Neural crest cell (in vitro differentiated cells): ENCODE measurements at regions not wholly inside any gene's neighbourhood (a gene's known extent, or its start where the extent isn't known, plus 50 kb on each side); places are given as distances from the start of the nearest gene placed in this dataset.

Experiments used
- DNase-seq: peaks from one replicate; pipeline ENCODE4 v3.0.0; 2021; ENCODE audit warnings: low read depth, mixed read lengths, low spot score
- H3K27ac Mint-ChIP-seq: one replicate; pipeline ENCODE4 v1.8.0; 2021; ENCODE audit warnings: mild to moderate bottlenecking, mixed read lengths; ENCODE audit not compliant: unreplicated experiment
- H3K27me3 Mint-ChIP-seq: 2 replicates; pipeline ENCODE4 v1.8.0; 2021; ENCODE audit warnings: low read depth, mild to moderate bottlenecking, mixed read lengths
- H3K36me3 Mint-ChIP-seq: 2 replicates; pipeline ENCODE4 v1.8.0; 2021; ENCODE audit warnings: low read depth, mild to moderate bottlenecking, mixed read lengths
- H3K4me1 Mint-ChIP-seq: 2 replicates; pipeline ENCODE4 v1.8.0; 2021; ENCODE audit warnings: mixed read lengths
- H3K4me3 Mint-ChIP-seq: one replicate; pipeline ENCODE4 v1.8.0; 2021; ENCODE audit warnings: mild to moderate bottlenecking, mixed read lengths
- H3K9me3 Mint-ChIP-seq: 2 replicates; pipeline ENCODE4 v1.8.0; 2021; ENCODE audit warnings: mixed read lengths
- TF ChIP-seq, protein P1 (sequence below): fragments of 200-600 bp; sonication (generic); conservative IDR thresholded peaks from 2 replicates; pipeline ENCODE4 v1.5.0; 2021; ENCODE audit warnings: antibody characterized with exemption, mild to moderate bottlenecking

DNA sequence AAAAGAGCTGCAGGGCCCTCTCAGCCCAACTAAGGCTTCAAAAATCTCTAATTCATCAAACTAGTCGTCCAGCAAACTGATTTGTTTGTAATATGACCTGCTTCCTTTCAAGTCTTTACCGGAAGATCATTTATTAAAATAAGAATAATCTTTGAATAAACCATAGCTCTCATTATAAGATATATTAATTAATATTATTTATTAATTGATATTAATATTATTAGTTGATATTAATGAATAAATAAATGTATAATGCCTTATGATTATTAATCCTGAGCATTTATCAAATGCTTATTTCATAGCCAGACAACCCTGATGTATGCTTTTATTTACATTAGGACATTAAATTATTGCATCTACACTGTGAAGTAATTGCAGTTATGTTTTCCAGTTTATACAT lies 550.7 kb upstream of the ALCAM start:
- Mint-ChIP-seq H3K4me3 (no peak overlapping the region), H3K27ac (no peak overlapping the region), H3K36me3 (peaks cover 6% of the 10 kb centered on the region), H3K4me1 (peaks cover 12% of the 10 kb centered on the region), H3K9me3 (peaks cover 5% of the 10 kb centered on the region), H3K27me3 (no peaks in the 10 kb centered on the region)
- no peak for DNase-seq
- TF ChIP-seq, protein P1, sequence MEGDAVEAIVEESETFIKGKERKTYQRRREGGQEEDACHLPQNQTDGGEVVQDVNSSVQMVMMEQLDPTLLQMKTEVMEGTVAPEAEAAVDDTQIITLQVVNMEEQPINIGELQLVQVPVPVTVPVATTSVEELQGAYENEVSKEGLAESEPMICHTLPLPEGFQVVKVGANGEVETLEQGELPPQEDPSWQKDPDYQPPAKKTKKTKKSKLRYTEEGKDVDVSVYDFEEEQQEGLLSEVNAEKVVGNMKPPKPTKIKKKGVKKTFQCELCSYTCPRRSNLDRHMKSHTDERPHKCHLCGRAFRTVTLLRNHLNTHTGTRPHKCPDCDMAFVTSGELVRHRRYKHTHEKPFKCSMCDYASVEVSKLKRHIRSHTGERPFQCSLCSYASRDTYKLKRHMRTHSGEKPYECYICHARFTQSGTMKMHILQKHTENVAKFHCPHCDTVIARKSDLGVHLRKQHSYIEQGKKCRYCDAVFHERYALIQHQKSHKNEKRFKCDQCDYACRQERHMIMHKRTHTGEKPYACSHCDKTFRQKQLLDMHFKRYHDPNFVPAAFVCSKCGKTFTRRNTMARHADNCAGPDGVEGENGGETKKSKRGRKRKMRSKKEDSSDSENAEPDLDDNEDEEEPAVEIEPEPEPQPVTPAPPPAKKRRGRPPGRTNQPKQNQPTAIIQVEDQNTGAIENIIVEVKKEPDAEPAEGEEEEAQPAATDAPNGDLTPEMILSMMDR, result no peak

DNA sequence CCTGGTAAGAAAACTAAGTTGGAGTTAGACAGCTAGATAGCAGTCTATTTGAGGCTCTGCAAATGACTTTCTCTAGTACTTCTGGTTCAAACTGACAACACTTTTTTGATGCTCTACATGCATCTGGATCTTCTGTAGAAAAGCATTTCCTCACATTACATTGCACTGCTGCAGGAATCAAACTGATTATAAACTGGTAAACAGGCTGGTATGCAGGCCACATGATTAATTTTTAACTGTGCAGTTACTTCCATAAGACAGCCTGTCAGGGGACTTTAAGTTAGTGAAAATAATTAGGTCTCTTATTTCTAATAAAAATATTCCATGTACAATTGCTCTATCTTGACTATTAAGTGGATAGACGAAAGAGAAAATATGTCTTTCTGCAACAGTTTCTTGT lies 550.0 kb upstream of the ALCAM start:
- Mint-ChIP-seq H3K27ac (no peak overlapping the region), H3K27me3 (no peaks in the 10 kb centered on the region), H3K4me1 (peaks cover 12% of the 10 kb centered on the region), H3K36me3 (peaks cover 9% of the 10 kb centered on the region), H3K9me3 (peaks cover 8% of the 10 kb centered on the region), H3K4me3 (no peak overlapping the region)
- TF ChIP-seq, protein P1, result no peak
- no peak for DNase-seq

DNA sequence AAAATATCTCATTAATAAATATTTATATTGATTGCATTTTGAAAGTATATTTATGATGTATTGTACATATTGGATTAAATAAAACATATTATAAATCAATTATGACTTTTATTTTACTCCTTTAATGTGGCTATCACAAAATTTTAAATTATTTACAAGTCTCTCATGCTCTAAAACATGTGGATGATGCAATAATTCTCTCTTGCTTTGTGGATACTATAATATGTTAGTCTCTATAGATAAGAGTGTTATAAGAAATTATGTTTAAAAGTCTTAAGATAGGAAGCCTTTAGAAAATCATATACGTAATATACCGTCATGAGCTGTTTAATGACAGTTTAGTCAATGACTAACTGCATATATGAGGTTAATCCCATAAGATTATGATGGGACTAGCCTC lies 547.4 kb upstream of the ALCAM start:
- H3K27me3 Mint-ChIP-seq, result no peaks in the 10 kb centered on the region
- peaks cover 11% of the 10 kb centered on the region for H3K36me3 Mint-ChIP-seq
- H3K4me1 Mint-ChIP-seq, result peaks cover 13% of the 10 kb centered on the region
- no peak for DNase-seq
- H3K27ac Mint-ChIP-seq, result no peak overlapping the region
- H3K4me3 Mint-ChIP-seq, result no peak overlapping the region
- peaks cover 16% of the 10 kb centered on the region for H3K9me3 Mint-ChIP-seq
- TF ChIP-seq, protein P1, result no peak

DNA sequence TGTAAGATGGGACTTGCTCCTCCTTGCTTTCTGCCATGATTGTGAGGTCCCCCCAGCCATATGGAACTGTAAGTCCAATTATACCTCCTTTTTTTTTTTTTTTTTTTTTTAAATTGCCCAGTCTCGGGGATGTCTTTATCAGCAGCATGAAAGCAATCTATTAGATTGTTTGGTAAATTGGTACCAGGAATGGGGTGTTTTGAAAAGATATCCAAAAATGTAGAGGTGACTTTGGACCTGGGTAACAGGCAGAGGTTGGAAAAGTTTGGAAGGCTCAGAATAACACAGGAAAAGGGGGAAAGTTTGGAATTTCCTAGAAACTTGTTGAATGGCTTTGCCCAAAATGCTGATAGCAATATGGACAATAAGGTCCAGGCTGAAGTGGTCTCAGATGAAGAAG lies 545.8 kb upstream of the ALCAM start:
- Mint-ChIP-seq H3K36me3 (peaks cover 14% of the 10 kb centered on the region), H3K4me1 (peaks cover 20% of the 10 kb centered on the region), H3K27ac (no peak overlapping the region), H3K27me3 (no peaks in the 10 kb centered on the region), H3K4me3 (no peak overlapping the region), H3K9me3 (peaks cover 16% of the 10 kb centered on the region)
- no peak for DNase-seq
- TF ChIP-seq, protein P1, result no peak

DNA sequence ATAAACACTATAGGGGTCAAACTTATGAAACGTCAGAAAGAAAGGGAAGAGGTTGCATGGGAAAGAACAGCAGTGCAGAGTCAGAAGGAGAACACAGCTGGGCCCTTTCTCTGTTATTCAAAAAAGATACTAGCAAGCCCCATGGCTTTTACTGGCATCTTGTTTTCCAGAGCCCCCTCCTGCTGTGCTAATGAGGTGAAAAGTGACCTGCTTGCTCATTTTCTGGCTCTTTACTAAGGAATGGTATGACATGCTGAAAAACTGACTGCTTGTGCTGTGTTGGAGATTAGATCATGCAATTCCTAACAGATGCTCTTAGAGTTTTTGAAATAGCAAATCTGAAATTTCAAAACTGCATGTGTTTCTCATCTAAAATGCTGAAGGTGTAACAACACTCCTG lies 541.6 kb upstream of the ALCAM start:
- no peak for DNase-seq
- Mint-ChIP-seq H3K9me3 (peaks cover 16% of the 10 kb centered on the region), H3K36me3 (peaks cover 14% of the 10 kb centered on the region), H3K4me3 (no peak overlapping the region), H3K27ac (peak overlapping the region; percentile 70), H3K27me3 (no peaks in the 10 kb centered on the region), H3K4me1 (peaks cover 17% of the 10 kb centered on the region)
- TF ChIP-seq, protein P1, result no peak

DNA sequence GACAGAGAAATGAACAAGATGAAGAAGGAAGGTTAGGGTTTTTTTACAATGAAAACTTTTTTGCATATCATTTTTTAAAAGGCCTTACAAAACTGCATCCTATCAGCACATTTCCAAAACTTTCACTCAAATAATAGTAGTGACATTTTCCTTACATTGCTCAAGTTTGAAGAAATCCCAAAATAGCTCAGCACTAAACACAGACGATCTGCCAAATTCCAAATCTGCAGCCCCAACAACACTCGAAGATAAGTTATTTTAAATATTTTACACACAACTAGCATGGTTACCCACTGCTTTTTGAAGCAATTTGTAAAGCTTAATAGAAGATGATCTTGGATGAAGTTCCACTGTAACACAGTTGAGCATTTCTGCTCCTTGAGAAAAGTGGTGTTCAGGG lies 535.6 kb upstream of the ALCAM start:
- no peak overlapping the region for H3K27ac Mint-ChIP-seq
- no peaks in the 10 kb centered on the region for H3K4me1 Mint-ChIP-seq
- H3K4me3 Mint-ChIP-seq, result no peak overlapping the region
- H3K27me3 Mint-ChIP-seq, result no peaks in the 10 kb centered on the region
- no peaks in the 10 kb centered on the region for H3K9me3 Mint-ChIP-seq
- H3K36me3 Mint-ChIP-seq, result no peaks in the 10 kb centered on the region
- TF ChIP-seq, protein P1, result no peak
- DNase-seq, result no peak
